Natural killer cell treated with Interleukin-12 subunit alpha and Interleukin-12 subunit beta and Interleukin-15 and Interleukin-18, amount 100 ng/mL, for 72 hours (primary cell): ENCODE measurements at regions not wholly inside any gene's neighbourhood (a gene's known extent, or its start where the extent isn't known, plus 50 kb on each side); places are given as distances from the start of the nearest gene placed in this dataset.

Source experiments
- ATAC-seq, 2 donors: fragments of 150-1000 bp; cut with Tn5 transposase in 1 of 2; sonication (Bioruptor Pico), chemical (Tn5 transposase) in 1 of 2; 2 replicates each; pipeline ENCODE4 v1.10.0; 2021
- DNase-seq: peaks from one replicate; pipeline ENCODE4 v3.0.0; 2022; ENCODE audit warnings: low spot score
- H3K27ac Mint-ChIP-seq, 2 donors: 1 replicate in 1 of 2; 2 replicates in 1 of 2; pipeline ENCODE4 v1.8.0; 2022; ENCODE audit warnings: mixed read lengths in 2 of 2, mild to moderate bottlenecking in 1 of 2, moderate library complexity in 1 of 2
- H3K27me3 Mint-ChIP-seq, 2 donors: 1 replicate in 1 of 2; 2 replicates in 1 of 2; pipeline ENCODE4 v1.8.0; 2022; ENCODE audit warnings: mixed read lengths in 2 of 2
- H3K36me3 Mint-ChIP-seq: one replicate; pipeline ENCODE4 v1.8.0; 2022; ENCODE audit warnings: mixed read lengths
- H3K4me1 Mint-ChIP-seq, 2 donors: 1 replicate in 1 of 2; 2 replicates in 1 of 2; pipeline ENCODE4 v1.8.0; 2022; ENCODE audit warnings: low read depth in 2 of 2, mixed read lengths in 2 of 2, mild to moderate bottlenecking in 1 of 2
- H3K4me3 Mint-ChIP-seq: one replicate; pipeline ENCODE4 v1.8.0; 2022; ENCODE audit warnings: mixed read lengths
- H3K9me3 Mint-ChIP-seq: 2 replicates; pipeline ENCODE4 v1.8.0; 2022; ENCODE audit warnings: mixed read lengths

- no peaks in the 10 kb centered on the region for H3K27me3 Mint-ChIP-seq
Measured at GRCh38 chr11:81104051-81104450, 1629.6 kb downstream of the FAM181B start.

GRCh38 chr11:81098471-81098870 is 1635.2 kb downstream of the FAM181B start:
- DNase-seq (no peak), ATAC-seq (no peak)
- Mint-ChIP-seq H3K36me3 (no peaks in the 10 kb centered on the region), H3K4me3 (no peak overlapping the region), H3K27me3 (no peaks in the 10 kb centered on the region), H3K9me3 (peaks cover 3% of the 10 kb centered on the region), H3K27ac (no peak overlapping the region), H3K4me1 (no peaks in the 10 kb centered on the region)

More at GRCh38 chr11:81104051-81104450, 1629.6 kb downstream of the FAM181B start:
- Mint-ChIP-seq H3K9me3 (peaks cover 17% of the 10 kb centered on the region), H3K27ac (no peak overlapping the region), H3K4me3 (no peak overlapping the region), H3K4me1 (no peaks in the 10 kb centered on the region), H3K36me3 (peaks cover 5% of the 10 kb centered on the region)
- ATAC-seq = no peak
- DNase-seq = no peak

- H3K9me3 Mint-ChIP-seq = peaks cover 15% of the 10 kb centered on the region
- ATAC-seq (no peak), DNase-seq (no peak)
- no peak overlapping the region for H3K4me3 Mint-ChIP-seq
- H3K4me1 Mint-ChIP-seq = no peaks in the 10 kb centered on the region
- H3K36me3 Mint-ChIP-seq = no peaks in the 10 kb centered on the region
- no peak overlapping the region for H3K27ac Mint-ChIP-seq
- H3K27me3 Mint-ChIP-seq = no peaks in the 10 kb centered on the region
Measured at GRCh38 chr11:81092522-81092921, 1641.1 kb downstream of the FAM181B start.

- H3K4me1 Mint-ChIP-seq = no peaks in the 10 kb centered on the region
- no peak for ATAC-seq
Measured at GRCh38 chr11:81089242-81089641, 1644.4 kb downstream of the FAM181B start.

GRCh38 chr11:81080476-81080875 is 1639.6 kb upstream of the TENM4 start:
- DNase-seq (no peak), ATAC-seq (no peak)
- Mint-ChIP-seq H3K27ac (no peak overlapping the region), H3K27me3 (no peaks in the 10 kb centered on the region), H3K36me3 (no peaks in the 10 kb centered on the region), H3K9me3 (peaks cover 30% of the 10 kb centered on the region), H3K4me3 (no peak overlapping the region), H3K4me1 (no peaks in the 10 kb centered on the region)

More at GRCh38 chr11:81089242-81089641, 1644.4 kb downstream of the FAM181B start:
- H3K27ac Mint-ChIP-seq = no peak overlapping the region
- no peaks in the 10 kb centered on the region for H3K36me3 Mint-ChIP-seq
- H3K9me3 Mint-ChIP-seq = peaks cover 23% of the 10 kb centered on the region
- DNase-seq = no peak
- H3K27me3 Mint-ChIP-seq = no peaks in the 10 kb centered on the region
- H3K4me3 Mint-ChIP-seq = no peak overlapping the region

GRCh38 chr11:81072273-81072672 is 1631.4 kb upstream of the TENM4 start:
- Mint-ChIP-seq H3K27ac (no peak overlapping the region), H3K36me3 (peaks cover 6% of the 10 kb centered on the region), H3K27me3 (no peaks in the 10 kb centered on the region), H3K9me3 (peaks cover 18% of the 10 kb centered on the region), H3K4me1 (no peaks in the 10 kb centered on the region), H3K4me3 (no peak overlapping the region)
- ATAC-seq (no peak), DNase-seq (no peak)

GRCh38 chr11:81071606-81072005 is 1630.8 kb upstream of the TENM4 start:
- no peaks in the 10 kb centered on the region for H3K27me3 Mint-ChIP-seq
- peaks cover 6% of the 10 kb centered on the region for H3K36me3 Mint-ChIP-seq
- no peak for ATAC-seq

GRCh38 chr11:81070948-81071347 is 1630.1 kb upstream of the TENM4 start:
- ATAC-seq (no peak), DNase-seq (no peak)
- H3K27ac Mint-ChIP-seq = no peak overlapping the region
- H3K27me3 Mint-ChIP-seq = no peaks in the 10 kb centered on the region
- H3K9me3 Mint-ChIP-seq = peaks cover 11% of the 10 kb centered on the region
- H3K4me3 Mint-ChIP-seq = no peak overlapping the region
- H3K4me1 Mint-ChIP-seq = no peaks in the 10 kb centered on the region
- H3K36me3 Mint-ChIP-seq = peaks cover 6% of the 10 kb centered on the region

More at GRCh38 chr11:81071606-81072005, 1630.8 kb upstream of the TENM4 start:
- Mint-ChIP-seq H3K4me3 (no peak overlapping the region), H3K27ac (no peak overlapping the region), H3K4me1 (no peaks in the 10 kb centered on the region), H3K9me3 (peaks cover 17% of the 10 kb centered on the region)
- no peak for DNase-seq

GRCh38 chr11:81059356-81059755 is 1618.5 kb upstream of the TENM4 start:
- peaks cover 6% of the 10 kb centered on the region for H3K36me3 Mint-ChIP-seq
- no peak overlapping the region for H3K4me3 Mint-ChIP-seq
- H3K27ac Mint-ChIP-seq = no peak overlapping the region
- H3K9me3 Mint-ChIP-seq = peaks cover 29% of the 10 kb centered on the region
- DNase-seq = no peak
- ATAC-seq = no peak
- H3K27me3 Mint-ChIP-seq = no peaks in the 10 kb centered on the region
- H3K4me1 Mint-ChIP-seq = no peaks in the 10 kb centered on the region

- ATAC-seq = no peak
- Mint-ChIP-seq H3K4me1 (no peaks in the 10 kb centered on the region), H3K27ac (no peak overlapping the region), H3K9me3 (peaks cover 13% of the 10 kb centered on the region), H3K27me3 (no peaks in the 10 kb centered on the region), H3K4me3 (no peak overlapping the region), H3K36me3 (no peaks in the 10 kb centered on the region)
- no peak for DNase-seq
Measured at GRCh38 chr11:81052344-81053158, 1611.7 kb upstream of the TENM4 start.

GRCh38 chr11:81039916-81040524 is 1599.2 kb upstream of the TENM4 start:
- H3K4me1 Mint-ChIP-seq = no peaks in the 10 kb centered on the region
- no peak overlapping the region for H3K27ac Mint-ChIP-seq
- ATAC-seq (no peak), DNase-seq (no peak)
- H3K27me3 Mint-ChIP-seq = no peaks in the 10 kb centered on the region
- no peaks in the 10 kb centered on the region for H3K36me3 Mint-ChIP-seq
- peaks cover 11% of the 10 kb centered on the region for H3K9me3 Mint-ChIP-seq
- H3K4me3 Mint-ChIP-seq = no peak overlapping the region

- Mint-ChIP-seq H3K4me3 (no peak overlapping the region), H3K9me3 (peaks cover 8% of the 10 kb centered on the region)
- ATAC-seq = no peak
Measured at GRCh38 chr11:81036168-81036870, 1595.5 kb upstream of the TENM4 start.

GRCh38 chr11:81033779-81034540 is 1593.1 kb upstream of the TENM4 start:
- H3K36me3 Mint-ChIP-seq = no peaks in the 10 kb centered on the region
- DNase-seq = no peak
- ATAC-seq = no peak
- no peaks in the 10 kb centered on the region for H3K4me1 Mint-ChIP-seq
- no peaks in the 10 kb centered on the region for H3K27me3 Mint-ChIP-seq
- H3K4me3 Mint-ChIP-seq = no peak overlapping the region
- H3K9me3 Mint-ChIP-seq = peaks cover 5% of the 10 kb centered on the region
- H3K27ac Mint-ChIP-seq = no peak overlapping the region

More at GRCh38 chr11:81036168-81036870, 1595.5 kb upstream of the TENM4 start:
- no peaks in the 10 kb centered on the region for H3K4me1 Mint-ChIP-seq
- no peaks in the 10 kb centered on the region for H3K27me3 Mint-ChIP-seq
- no peak for DNase-seq
- H3K27ac Mint-ChIP-seq = no peak overlapping the region
- no peaks in the 10 kb centered on the region for H3K36me3 Mint-ChIP-seq
